Epithelial cell of esophagus (primary cell): ENCODE measurements at regions not wholly inside any gene's neighbourhood (a gene's known extent, or its start where the extent isn't known, plus 50 kb on each side); places are given as distances from the start of the nearest gene placed in this dataset.

Experiments used
- DNase-seq: peaks from one replicate; pipeline ENCODE4 v3.0.0; 2010; ENCODE audit warnings: low read depth
- H3K4me3 ChIP-seq: 2 replicates; pipeline ENCODE4 v1.5.1; 2011; ENCODE audit warnings: mild to moderate bottlenecking, low read length, control low read depth
- CTCF ChIP-seq: IDR thresholded peaks from 2 replicates; pipeline ENCODE4 v1.5.1; 2011; ENCODE audit warnings: low read depth, mild to moderate bottlenecking, low read length, control low read depth, inconsistent platforms; ENCODE audit not compliant: insufficient read depth; ENCODE audit errors: missing control alignments

- H3K4me3 ChIP-seq = no peak overlapping the region
- no peak for TF ChIP-seq CTCF
- no peak for DNase-seq
Observed at GRCh38 chrX:27085346-27085745, 377.8 kb downstream of the PPP4R3C start.

- DNase-seq = no peak
- no peak for TF ChIP-seq CTCF
- no peak overlapping the region for H3K4me3 ChIP-seq
Observed at GRCh38 chrX:27078371-27078770, 384.8 kb downstream of the PPP4R3C start.

- no peak overlapping the region for H3K4me3 ChIP-seq
- TF ChIP-seq CTCF = no peak
- DNase-seq = no peak
Observed at GRCh38 chrX:27057883-27058282, 405.3 kb downstream of the PPP4R3C start.

- TF ChIP-seq CTCF = no peak
- no peak overlapping the region for H3K4me3 ChIP-seq
- no peak for DNase-seq
Observed at GRCh38 chrX:27039332-27039731, 423.8 kb downstream of the PPP4R3C start.

- no peak for DNase-seq
- TF ChIP-seq CTCF = no peak
- no peak overlapping the region for H3K4me3 ChIP-seq
Observed at GRCh38 chrX:27008486-27008885, 454.7 kb downstream of the PPP4R3C start.

- H3K4me3 ChIP-seq = no peak overlapping the region
- no peak for TF ChIP-seq CTCF
- no peak for DNase-seq
Observed at GRCh38 chrX:26999634-27000033, 463.5 kb downstream of the PPP4R3C start.

GRCh38 chrX:26958261-26958660 is 504.9 kb downstream of the PPP4R3C start:
- TF ChIP-seq CTCF = no peak
- DNase-seq = no peak
- H3K4me3 ChIP-seq = no peak overlapping the region
